Body of pancreas (tissue), 4 donors: ENCODE measurements at regions not wholly inside any gene's neighbourhood (a gene's known extent, or its start where the extent isn't known, plus 50 kb on each side); places are given as distances from the start of the nearest gene placed in this dataset.

Experiments used
- ATAC-seq: fragments of 150-250 bp; one replicate; pipeline ENCODE4 v1.9.1; 2016
- DNase-seq, 4 donors: peaks; one replicate each; pipeline ENCODE4 v3.0.0-alpha.2; 2019
- H3K27ac ChIP-seq, 4 donors: fragments of 200-600 bp; sonication (generic); 1 replicate in 3 of 4; 2 replicates in 1 of 4; pipeline versions ENCODE4 v1.5.1 to v1.6.1; 2016 to 2019; ENCODE audit warnings: mild to moderate bottlenecking in 1 of 4, mixed read lengths in 1 of 4, moderate library complexity in 1 of 4
- H3K27me3 ChIP-seq, 2 donors: fragments of 200-600 bp; sonication (generic); one replicate each; pipeline ENCODE4 v1.6.0; 2016; ENCODE audit warnings: mild to moderate bottlenecking in 1 of 2
- H3K36me3 ChIP-seq, 2 donors: fragments of 200-600 bp; sonication (generic); replicated peaks in 1 of 2; 2 replicates each; pipeline ENCODE4 v1.5.1; 2016; ENCODE audit warnings: low read depth in 2 of 2; ENCODE audit not compliant: insufficient read depth in 1 of 2
- H3K4me1 ChIP-seq: fragments of 200-600 bp; sonication (generic); one replicate; pipeline ENCODE4 v1.6.0; 2016
- H3K4me3 ChIP-seq, 2 donors: fragments of 200-600 bp; sonication (generic); 1 replicate in 1 of 2; 2 replicates in 1 of 2; pipeline ENCODE4 v1.5.1; 2016 to 2019
- H3K9me3 ChIP-seq, 3 donors: fragments of 200-600 bp; sonication (generic); 1 replicate in 2 of 3; 2 replicates in 1 of 3; pipeline ENCODE4 v1.5.1; 2016
- POLR2A ChIP-seq, 3 donors: fragments of 450-650 bp; IDR thresholded peaks; one replicate each; pipeline ENCODE4 v1.6.1; 2016; ENCODE audit warnings: antibody characterized with exemption in 3 of 3, mild to moderate bottlenecking in 2 of 3
- WGBS, 2 donors: methylation state at CpG; one replicate each; pipeline ENCODE4 v1.1.5; 2017; 5-methylcytosine and 5-hydroxymethylcytosine counted together
- intact Hi-C: fragments of 100-400 bp; cut with DNase I; formaldehyde crosslinking; loops from one replicate; pipeline ENCODE4 v1.15.1; 2023
- TF ChIP-seq, protein P1 (sequence below), 7 experiments: fragments of 450-650 bp in 4 of 7; fragments of 200-600 bp in 3 of 7; sonication (generic) in 3 of 7; IDR thresholded peaks; one replicate each; pipeline ENCODE4 v1.5.1; 2016 to 2019; ENCODE audit warnings: antibody characterized with exemption in 7 of 7

DNA sequence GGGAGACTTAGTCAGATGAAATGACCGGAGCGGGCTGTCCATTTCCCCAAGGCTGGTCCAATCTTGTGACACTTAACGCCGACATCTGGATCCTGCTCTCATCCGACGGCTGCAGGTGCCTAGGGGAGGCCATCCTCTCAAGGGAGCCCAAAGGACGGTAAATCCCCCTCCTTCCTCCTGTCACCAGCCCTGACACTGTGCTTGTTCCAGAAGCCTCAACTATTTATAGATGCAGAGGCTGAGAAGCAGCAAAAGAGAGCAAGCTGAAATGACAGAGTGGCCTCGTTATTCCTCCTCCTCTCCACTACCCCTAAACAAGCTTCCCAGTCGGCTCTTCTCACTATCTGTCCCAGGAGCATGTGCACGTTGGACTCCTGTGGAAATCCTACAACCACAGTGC, 533.7 kb downstream of the LIG4 start:
- WGBS, 2 donors, result 53 to 60% methylated on average over 10 of the region's 10 CpGs
- no peak for ATAC-seq

DNA sequence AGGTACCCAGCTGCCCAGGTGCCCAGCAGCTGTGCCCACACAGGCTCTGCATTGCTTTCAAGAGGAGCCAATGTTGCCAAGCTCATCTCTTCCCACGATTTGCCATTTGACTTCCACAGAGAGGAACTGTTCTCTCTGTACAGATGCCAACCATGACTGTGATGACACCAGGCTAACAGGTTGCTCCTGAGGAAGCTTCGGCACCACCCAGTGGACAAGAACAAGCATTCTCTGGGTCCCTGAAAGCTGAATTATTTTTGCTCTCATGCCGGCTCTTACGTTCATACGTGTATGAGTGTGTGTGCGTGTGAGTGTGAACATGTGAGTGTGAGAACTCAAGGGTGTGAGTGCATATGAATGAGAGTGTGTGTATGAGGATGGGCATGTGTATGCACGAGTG, 535.2 kb downstream of the LIG4 start:
- Histone ChIP-seq H3K36me3 (no peaks in the 10 kb centered on the region), H3K27ac (no peak overlapping the region), H3K4me1 (no peaks in the 10 kb centered on the region), H3K9me3 (no peaks in the 10 kb centered on the region), H3K4me3 (no peak overlapping the region), H3K27me3 (no peaks in the 10 kb centered on the region)
- DNase-seq, result no peak
- TF ChIP-seq POLR2A (IDR thresholded peaks at IDR 0.05), result no peak
- TF ChIP-seq, protein P1, sequence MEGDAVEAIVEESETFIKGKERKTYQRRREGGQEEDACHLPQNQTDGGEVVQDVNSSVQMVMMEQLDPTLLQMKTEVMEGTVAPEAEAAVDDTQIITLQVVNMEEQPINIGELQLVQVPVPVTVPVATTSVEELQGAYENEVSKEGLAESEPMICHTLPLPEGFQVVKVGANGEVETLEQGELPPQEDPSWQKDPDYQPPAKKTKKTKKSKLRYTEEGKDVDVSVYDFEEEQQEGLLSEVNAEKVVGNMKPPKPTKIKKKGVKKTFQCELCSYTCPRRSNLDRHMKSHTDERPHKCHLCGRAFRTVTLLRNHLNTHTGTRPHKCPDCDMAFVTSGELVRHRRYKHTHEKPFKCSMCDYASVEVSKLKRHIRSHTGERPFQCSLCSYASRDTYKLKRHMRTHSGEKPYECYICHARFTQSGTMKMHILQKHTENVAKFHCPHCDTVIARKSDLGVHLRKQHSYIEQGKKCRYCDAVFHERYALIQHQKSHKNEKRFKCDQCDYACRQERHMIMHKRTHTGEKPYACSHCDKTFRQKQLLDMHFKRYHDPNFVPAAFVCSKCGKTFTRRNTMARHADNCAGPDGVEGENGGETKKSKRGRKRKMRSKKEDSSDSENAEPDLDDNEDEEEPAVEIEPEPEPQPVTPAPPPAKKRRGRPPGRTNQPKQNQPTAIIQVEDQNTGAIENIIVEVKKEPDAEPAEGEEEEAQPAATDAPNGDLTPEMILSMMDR (IDR thresholded peaks at IDR 0.05), result no peak
- WGBS, 2 donors, result 61 to 62% methylated on average over 7 of the region's 7 CpGs
- ATAC-seq, result no peak
- intact Hi-C loops, result no loop called here

More for the DNA sequence above, 533.7 kb downstream of the LIG4 start:
- DNase-seq, result no peak
- Histone ChIP-seq H3K9me3 (no peaks in the 10 kb centered on the region), H3K36me3 (no peaks in the 10 kb centered on the region), H3K4me1 (no peaks in the 10 kb centered on the region), H3K27me3 (no peaks in the 10 kb centered on the region), H3K4me3 (no peak overlapping the region), H3K27ac (no peak overlapping the region)
- intact Hi-C loops, result no loop called here
- TF ChIP-seq, protein P1 (IDR thresholded peaks at IDR 0.05), result no peak
- TF ChIP-seq POLR2A (IDR thresholded peaks at IDR 0.05), result no peak

DNA sequence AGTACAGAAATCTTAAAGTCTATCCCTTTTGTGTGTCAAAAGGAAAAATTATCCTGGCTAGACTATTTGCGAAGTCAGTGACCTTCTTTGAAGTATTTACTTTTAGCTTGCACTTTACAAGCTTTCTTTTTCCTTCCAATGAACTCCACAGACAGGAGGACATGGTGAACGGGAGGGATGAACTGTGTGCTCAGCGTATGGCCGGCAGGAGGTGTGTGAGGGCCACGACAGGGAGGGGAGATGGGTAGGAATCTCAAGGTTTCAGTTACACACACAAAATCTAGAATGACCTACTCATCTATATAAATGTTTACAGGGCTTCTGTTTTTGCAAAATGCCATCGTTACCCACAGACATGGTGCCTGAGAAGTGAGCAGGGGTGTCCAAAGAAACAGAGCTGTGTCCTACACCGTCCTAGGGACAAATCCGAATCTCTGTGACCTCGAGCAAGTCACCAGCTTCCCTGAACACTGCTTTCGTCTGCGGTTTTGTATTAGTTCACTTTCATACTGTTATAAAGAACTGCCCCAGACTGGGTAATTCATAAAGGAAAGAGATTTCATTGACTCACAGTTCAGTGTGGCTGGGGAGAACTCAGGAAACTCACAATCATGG, 537.2 kb downstream of the LIG4 start:
- Histone ChIP-seq H3K36me3 (no peaks in the 10 kb centered on the region), H3K27ac (no peak overlapping the region), H3K27me3 (no peaks in the 10 kb centered on the region), H3K9me3 (no peaks in the 10 kb centered on the region), H3K4me3 (no peak overlapping the region), H3K4me1 (no peaks in the 10 kb centered on the region)
- ATAC-seq (no peak), DNase-seq (no peak)
- TF ChIP-seq, protein P1 (IDR thresholded peaks at IDR 0.05), result peak in 2 of 7 experiments; percentile 9 to 20
- TF ChIP-seq POLR2A (IDR thresholded peaks at IDR 0.05), result no peak
- WGBS, 2 donors, result 46 to 61% methylated on average over 11 of the region's 11 CpGs
- intact Hi-C loops, result no loop called here

DNA sequence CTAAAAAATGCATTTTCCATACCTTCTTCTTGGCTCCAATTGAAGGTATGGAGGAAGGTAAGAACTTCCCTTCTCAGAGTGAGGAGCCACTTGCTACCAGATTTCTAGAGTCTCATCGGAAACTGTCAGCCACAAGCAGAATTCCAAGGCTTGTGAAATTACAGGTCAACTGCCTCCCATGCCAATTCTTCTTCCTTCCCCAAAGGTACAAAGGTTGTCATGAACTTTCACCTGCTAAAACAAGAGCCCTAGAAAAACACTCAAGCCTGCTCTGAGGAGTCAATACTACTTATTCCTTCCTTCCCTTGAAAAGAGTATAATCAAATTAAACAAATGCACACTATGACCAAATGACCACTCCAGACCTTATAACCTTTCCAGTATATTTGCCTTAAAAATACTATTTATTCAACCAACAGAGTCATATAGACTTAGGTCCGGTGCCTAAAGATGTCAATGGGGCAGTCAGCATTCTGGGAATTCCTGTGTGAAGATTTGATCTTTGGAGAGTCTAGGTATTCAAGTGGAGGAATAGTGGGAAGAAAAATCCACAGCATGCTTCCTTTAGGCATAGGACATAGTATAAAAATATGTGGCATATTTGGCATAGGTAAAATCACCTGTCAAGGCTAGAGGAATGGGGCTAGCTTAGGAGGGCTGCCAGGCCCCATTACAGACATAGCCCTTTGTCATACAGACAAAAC, 539.3 kb downstream of the LIG4 start:
- intact Hi-C loops, result no loop called here
- H3K27ac ChIP-seq, result no peak overlapping the region
- TF ChIP-seq, protein P1 (IDR thresholded peaks at IDR 0.05), result no peak
- no peak for TF ChIP-seq POLR2A (IDR thresholded peaks at IDR 0.05)
- H3K27me3 ChIP-seq, result no peaks in the 10 kb centered on the region
- ATAC-seq (no peak), DNase-seq (no peak)
- no peak overlapping the region for H3K4me3 ChIP-seq
- no peaks in the 10 kb centered on the region for H3K9me3 ChIP-seq
- H3K36me3 ChIP-seq, result no peaks in the 10 kb centered on the region
- WGBS, 2 donors, result 84% methylated on average over 2 of the region's 2 CpGs
- no peaks in the 10 kb centered on the region for H3K4me1 ChIP-seq
